Activated CD4-positive, alpha-beta T cell treated with anti-CD3 and anti-CD28 coated beads, Interleukin-2, amount 50 U/mL, for 24 hours (primary cell): ENCODE measurements at regions not wholly inside any gene's neighbourhood (a gene's known extent, or its start where the extent isn't known, plus 50 kb on each side); places are given as distances from the start of the nearest gene placed in this dataset.
"Not testable (repeated sequence)": the region's sequence is repeated elsewhere in the genome, so short reads cannot be mapped to it uniquely, and the experiment has no call there.

Source experiments
- DNase-seq, 2 donors: peaks; one replicate each; pipeline ENCODE4 v3.0.0-alpha.2; 2020; ENCODE audit warnings: low read depth in 1 of 2, low spot score in 1 of 2

- no peak for DNase-seq
Observed at GRCh38 chr12:22810036-22810435, 185.1 kb downstream of the ETNK1 start.

- no peak for DNase-seq
Observed at GRCh38 chr12:22812531-22812930, 187.6 kb downstream of the ETNK1 start.

GRCh38 chr12:22821985-22822384 lies 197.0 kb downstream of the ETNK1 start:
- DNase-seq: no peak

GRCh38 chr12:22826026-22826425 lies 201.1 kb downstream of the ETNK1 start:
- no peak for DNase-seq

- not testable (repeated sequence) for DNase-seq
Observed at GRCh38 chr12:22826446-22826981, 201.5 kb downstream of the ETNK1 start.

- no peak for DNase-seq
Observed at GRCh38 chr12:22828066-22828465, 203.1 kb downstream of the ETNK1 start.

GRCh38 chr12:22835431-22835830 lies 210.5 kb downstream of the ETNK1 start:
- DNase-seq: no peak

- no peak for DNase-seq
Observed at GRCh38 chr12:22850185-22850584, 225.2 kb downstream of the ETNK1 start.

- DNase-seq: no peak
Observed at GRCh38 chr12:22851532-22851931, 226.6 kb downstream of the ETNK1 start.

GRCh38 chr12:22855456-22855855 lies 230.5 kb downstream of the ETNK1 start:
- no peak for DNase-seq

GRCh38 chr12:22856178-22856577 lies 231.2 kb downstream of the ETNK1 start:
- no peak for DNase-seq

- no peak for DNase-seq
Observed at GRCh38 chr12:22858849-22859570, 234.0 kb downstream of the ETNK1 start.

- no peak for DNase-seq
Observed at GRCh38 chr12:22860926-22861325, 236.0 kb downstream of the ETNK1 start.

GRCh38 chr12:22865822-22866221 lies 240.9 kb downstream of the ETNK1 start:
- no peak for DNase-seq

GRCh38 chr12:22866406-22866805 lies 241.4 kb downstream of the ETNK1 start:
- DNase-seq: no peak

GRCh38 chr12:22874151-22874550 lies 249.2 kb downstream of the ETNK1 start:
- no peak for DNase-seq

- DNase-seq: no peak
Observed at GRCh38 chr12:22876262-22876661, 251.3 kb downstream of the ETNK1 start.

GRCh38 chr12:22879203-22879602 lies 254.2 kb downstream of the ETNK1 start:
- DNase-seq: no peak

GRCh38 chr12:22880331-22880730 lies 255.4 kb downstream of the ETNK1 start:
- no peak for DNase-seq

GRCh38 chr12:22880807-22881206 lies 255.8 kb downstream of the ETNK1 start:
- no peak for DNase-seq

- DNase-seq: no peak
Observed at GRCh38 chr12:22881878-22882385, 257.0 kb downstream of the ETNK1 start.

- DNase-seq: no peak
Observed at GRCh38 chr12:22882559-22882958, 257.6 kb downstream of the ETNK1 start.

GRCh38 chr12:22893878-22894277 lies 268.9 kb downstream of the ETNK1 start:
- DNase-seq: no peak
